Right forelimb (tissue), 1 donor: ENCODE measurements at regions not wholly inside any gene's neighbourhood (a gene's known extent, or its start where the extent isn't known, plus 50 kb on each side); places are given as distances from the start of the nearest gene placed in this dataset.
"Not testable (repeated sequence)": the region's sequence is repeated elsewhere in the genome, so short reads cannot be mapped to it uniquely, and the experiment has no call there.

ENCODE experiments used
- DNase-seq: peaks from one replicate; pipeline ENCODE4 v3.0.0-alpha.2; 2018

DNA sequence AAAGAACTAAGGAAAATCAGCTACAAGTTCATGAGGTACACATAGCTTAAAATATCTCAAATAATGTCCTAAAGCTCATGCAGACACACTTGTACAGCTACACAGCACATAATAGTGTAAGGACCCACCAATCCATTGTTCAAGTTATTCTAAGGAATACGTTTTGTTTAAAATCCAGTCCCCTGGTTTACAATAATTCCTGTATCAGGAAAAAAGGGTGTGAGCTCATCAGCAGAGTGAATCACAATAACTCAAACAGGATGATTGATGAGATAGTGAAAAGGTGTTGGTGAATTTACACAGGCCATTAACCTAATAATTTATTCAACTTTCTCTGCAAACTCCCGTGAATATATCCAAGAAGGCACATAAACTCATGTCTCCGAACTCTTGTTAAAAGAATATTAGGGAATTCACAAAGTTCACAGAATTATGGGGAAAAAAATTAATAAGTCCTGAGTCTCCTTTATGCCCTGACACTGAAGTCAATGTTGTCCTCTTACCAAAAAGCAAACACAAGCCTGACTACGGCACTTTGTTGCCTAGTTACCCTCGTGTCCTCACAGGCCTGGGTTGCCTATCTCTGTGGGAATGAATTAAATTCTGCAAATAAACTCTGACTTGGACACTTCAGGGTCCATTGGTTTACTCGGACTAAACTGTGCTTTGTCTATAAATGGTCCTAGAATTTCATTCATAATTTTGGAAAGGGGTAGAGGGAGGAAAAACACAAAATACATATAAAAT lies 142.8 kb upstream of the PDE4D start:
- no peak for DNase-seq

DNA sequence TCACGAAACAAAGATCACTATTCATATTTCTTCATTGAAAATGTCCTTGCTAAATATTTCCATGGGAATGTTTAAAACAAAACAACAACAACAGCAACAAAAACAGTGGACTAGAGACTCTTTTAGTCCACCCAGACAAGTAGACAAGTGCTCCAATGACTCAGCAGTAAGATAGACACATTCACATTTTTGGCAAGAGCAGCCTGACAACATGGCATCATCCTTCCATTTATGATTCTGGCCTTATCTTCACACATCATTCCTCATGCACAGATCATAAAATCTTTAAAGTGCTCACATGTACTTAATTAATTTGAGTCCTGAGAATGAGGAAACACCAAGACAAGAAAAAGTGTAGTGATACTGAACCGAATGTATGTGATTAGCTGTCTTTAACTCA lies 132.6 kb upstream of the PDE4D start:
- DNase-seq, result no peak

DNA sequence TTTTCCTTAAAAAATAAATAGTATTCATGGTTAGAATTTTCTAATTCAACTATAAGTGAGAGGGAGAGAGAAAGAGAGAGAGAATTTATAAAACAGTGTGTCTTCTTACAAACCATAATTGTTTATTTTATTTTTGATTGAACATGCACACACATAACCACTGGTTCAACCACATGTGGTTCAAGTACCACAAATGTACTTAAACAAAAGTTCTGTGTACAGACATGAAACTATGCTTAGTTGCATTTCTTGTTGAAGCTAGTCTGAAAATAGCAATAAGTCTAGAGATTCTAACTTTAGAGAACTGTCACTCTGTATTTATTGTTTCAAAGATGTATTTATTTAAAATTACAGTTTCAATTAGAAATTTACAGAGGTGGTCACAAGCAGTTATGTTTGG lies 130.6 kb upstream of the PDE4D start:
- DNase-seq, result no peak

DNA sequence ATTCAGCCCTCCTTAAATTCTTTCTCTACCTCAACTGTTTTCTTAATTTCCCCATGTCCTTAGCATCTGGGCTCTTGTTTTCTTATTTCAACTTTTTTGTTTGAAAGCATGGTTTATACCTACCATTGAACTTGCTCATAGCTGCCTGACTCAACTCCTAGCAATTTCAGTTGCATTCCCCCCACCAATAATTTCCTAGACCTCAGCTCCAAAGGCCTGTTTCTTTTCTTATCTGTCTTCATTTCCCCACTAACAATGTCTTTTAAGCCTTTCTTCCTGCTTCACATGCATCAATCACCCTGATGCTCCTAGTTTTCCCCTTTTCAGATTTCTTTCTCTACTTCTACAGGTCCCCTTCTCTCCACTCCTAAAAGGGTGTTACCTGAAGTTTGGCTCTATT lies 129.7 kb upstream of the PDE4D start:
- DNase-seq, result no peak

DNA sequence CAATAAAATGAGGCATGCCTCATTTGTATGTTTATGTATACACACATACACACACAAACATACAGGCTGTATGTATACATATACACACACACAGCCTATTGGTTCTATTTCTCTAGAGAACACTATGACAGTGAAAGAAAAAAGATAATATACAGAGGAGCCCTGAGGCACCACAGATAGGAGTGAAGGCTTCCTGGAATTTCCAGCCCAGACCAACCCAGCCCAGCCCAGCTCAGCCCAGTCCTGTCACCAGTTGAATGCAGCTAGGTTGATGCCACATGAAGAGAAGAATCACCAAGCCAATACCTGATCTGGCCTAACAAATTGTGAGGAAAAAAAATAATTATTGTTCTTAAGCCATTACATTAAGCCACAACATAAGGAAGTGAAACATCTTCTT lies 126.9 kb upstream of the PDE4D start:
- DNase-seq, result no peak

DNA sequence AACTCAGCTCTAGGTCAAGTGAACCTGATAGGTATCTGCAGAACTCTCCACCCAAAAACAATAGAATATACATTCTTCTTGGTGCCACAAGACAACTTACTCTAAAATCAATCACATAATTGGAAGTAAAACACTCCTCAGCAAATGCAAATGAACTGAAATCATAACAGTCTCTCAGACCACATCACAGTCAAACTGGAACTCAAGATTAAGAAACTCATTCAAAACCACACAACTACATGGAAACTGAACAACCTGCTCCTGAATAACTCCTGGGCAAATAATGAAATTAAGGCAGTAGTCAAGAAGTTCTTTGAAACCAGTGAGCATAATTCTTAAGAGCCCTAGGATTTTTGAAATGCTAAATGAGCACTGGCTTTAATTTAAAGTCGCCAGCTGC lies 125.4 kb upstream of the PDE4D start:
- not testable (repeated sequence) for DNase-seq

DNA sequence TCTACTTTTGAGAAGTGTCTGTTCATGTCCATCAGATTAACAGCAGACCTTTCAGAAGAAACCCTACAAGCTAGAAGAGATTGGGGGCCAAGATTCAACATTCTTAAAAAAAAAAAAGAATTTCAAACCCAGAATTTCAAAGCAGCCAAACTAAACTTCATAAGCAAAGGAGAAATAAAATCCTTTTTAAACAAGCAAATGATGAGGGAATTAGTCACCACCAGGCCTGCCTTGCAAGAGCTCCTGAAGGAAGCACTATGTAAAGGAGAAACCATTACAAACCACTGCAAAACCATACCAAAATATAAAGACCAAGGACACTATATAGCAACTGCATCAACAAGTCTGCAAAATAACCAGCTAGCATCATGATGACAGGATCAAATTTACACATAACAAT lies 124.6 kb upstream of the PDE4D start:
- no peak for DNase-seq

DNA sequence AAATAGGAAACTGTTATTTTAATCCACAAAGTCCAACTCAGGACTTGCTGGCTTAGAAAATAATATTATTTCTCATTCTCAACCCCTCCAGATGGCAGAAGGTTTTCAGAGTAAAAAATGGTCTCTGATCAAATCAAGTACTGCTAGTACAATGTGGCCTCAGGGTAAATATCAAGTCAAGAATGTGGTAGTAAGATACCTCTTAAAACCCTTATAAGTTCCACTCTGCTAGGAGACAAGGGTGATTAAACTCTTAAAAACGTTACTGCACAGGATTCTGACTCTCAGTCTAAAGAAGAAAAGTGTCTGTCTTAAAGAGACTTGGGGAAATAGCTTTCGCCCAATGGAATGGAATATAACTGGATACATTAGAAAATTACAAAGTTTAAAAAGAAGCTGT lies 120.8 kb upstream of the PDE4D start:
- no peak for DNase-seq

DNA sequence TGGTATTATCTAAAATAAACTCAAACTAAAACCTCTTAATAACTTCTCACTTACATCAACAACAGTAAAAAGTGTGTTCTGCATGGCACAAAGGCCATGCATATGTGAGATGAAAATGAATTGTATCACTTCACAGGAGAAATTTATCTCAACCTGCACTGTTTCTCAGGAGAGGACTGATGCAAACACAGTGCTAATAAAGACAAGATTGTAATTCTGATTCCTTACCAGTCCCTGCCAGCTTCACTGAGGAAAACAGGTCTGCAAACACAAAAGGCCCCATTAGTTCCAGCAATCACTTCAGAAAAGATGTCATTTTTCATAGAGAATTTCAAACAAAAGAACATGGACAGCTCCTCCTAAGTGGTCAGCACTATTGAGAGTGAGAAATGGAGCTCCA lies 117.3 kb upstream of the PDE4D start:
- no peak for DNase-seq

DNA sequence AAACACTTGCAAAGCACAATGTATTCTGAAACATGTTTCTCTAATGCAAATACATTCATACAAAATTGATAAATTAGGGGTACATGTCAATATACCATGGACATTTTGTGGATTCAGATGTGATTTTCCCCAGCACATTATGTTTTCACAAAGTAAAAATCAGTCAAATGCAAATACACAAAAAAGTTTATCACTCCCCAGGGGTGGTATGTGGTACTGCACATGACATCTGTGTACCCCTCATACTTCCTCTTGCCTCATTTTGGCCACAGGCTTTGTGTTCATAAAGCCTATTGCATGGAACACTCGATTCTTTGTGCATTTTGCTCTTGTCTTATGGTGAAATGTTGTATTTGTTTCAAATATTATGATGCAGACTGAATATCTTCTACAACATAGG lies 116.8 kb upstream of the PDE4D start:
- no peak for DNase-seq

DNA sequence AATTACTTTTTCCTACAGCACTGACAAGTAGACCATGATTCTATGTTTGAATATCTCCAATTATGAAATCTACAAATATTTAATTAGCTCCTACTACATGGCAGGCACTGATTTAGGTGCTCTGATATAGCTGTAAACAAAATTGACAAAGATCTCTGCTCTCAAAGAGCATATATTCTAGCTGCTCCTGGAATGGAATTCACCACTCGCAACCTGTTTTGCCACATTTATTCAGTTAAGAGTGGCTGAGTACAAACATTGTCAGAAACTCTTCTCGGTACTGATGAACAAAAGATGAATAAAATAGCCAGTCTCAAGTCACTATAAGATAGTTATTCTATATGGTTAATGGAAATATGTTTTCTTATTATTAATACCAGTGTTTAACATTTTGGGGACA lies 114.2 kb upstream of the PDE4D start:
- DNase-seq, result no peak

DNA sequence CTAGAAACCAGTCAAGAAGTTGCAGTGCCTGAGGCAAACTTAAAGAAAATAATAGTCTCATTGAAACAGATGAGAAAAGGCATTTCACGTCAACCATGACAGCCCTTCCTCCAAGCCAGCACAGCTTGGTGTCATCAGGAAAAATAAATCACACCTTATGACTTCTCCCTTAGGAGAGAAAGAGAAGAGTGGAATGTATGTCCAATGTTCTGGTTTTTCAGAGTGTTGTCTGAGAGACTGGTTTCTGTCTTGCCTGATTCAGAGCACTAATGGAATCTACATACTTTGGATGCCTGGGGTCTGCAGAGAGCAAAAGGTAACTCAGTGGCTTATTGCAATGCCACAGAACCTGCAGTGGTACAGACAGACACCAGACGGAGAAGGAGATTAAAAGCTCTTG lies 105.5 kb upstream of the PDE4D start:
- DNase-seq, result no peak

DNA sequence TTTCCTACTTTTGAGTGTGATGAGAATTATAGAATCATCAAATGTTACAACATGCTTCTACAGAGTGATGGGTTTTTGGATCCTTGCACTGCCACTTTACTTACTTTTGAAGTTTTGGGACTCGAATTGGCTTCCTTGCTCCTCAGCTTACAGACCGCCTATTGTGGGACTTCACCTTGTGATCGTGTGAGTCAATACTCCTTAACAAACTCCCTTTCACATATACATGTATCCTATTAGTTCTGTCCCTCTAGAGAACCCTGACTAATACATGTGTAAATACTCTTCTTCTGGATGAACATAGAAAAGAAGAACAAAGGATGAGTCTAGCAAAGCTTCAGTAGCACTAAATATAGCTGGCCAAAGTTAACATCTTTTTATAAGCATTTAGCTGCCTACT lies 98.7 kb upstream of the PDE4D start:
- DNase-seq, result no peak

DNA sequence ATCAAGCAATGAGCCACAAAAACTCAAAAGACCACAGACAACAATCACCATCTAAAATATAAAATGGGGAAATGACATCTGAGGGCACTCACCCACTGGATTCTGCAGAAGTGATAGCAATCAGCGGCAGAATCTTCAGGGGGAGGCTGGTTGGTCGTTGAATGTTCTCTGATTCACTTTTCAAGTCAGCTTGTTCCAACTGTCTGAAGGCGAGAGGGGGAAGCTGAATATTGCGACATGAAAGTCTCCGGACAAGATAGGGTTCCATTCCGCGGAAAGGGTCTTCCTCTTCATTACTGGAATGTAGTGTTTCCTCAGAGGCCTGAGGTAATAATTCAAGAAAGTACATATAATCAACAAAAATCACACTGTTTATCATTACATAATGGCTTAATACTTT lies 94.9 kb upstream of the PDE4D start:
- no peak for DNase-seq

DNA sequence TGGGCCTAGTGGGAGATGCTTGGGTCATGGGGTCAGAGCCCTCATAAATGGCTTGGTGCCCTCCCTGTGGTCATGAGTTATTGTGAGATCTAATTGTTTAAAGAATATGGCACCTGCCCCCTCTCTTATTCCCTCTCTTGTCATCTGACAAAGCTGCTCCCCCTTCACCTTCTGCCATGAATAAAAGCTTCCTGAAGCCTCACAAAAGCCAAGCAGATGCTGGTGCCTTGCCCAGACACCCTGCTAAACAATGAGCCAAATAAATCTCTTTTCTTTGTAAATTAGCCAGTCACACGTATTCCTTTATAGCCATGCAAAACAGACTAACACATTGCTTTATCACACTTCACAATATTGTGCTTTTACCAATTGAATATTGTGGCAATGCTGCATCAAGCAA lies 82.8 kb upstream of the PDE4D start:
- DNase-seq, result no peak

DNA sequence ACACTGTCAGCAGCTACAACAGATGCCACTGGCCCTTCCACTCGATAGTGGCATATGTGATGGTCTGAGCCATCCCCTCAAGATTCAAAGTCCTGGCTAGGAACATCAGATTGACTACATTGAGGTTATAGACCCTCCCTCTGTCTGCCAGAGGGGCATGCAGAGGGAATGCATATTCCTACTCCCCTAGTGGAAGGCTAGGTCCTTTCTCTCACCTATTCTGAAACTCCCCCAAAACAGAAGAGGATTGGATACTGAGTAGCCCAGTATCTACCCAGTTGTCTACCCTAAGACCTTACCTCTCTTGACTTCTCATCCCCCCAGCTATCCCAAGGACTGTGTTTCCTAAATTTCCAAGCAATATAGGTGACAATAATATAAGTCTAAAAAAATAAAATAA lies 78.5 kb upstream of the PDE4D start:
- no peak for DNase-seq

DNA sequence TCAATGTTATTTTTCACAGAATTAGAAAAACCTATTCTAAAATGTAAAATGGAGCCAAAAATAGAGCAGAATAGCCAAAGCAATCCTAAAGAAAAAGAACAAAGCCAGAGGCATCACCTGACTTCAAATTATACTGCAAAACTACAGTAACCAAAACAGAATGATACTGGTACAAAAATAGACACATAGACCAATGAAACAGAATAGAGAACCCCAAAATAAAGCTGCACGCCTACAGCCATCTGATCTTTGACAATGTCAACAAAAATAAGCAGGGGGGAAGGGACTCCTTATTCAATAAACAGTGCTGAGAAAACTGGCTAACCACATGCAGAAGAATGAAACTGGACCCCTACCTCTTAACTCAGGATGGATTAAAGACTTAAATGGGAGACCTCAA lies 65.8 kb upstream of the PDE4D start:
- DNase-seq, result no peak

DNA sequence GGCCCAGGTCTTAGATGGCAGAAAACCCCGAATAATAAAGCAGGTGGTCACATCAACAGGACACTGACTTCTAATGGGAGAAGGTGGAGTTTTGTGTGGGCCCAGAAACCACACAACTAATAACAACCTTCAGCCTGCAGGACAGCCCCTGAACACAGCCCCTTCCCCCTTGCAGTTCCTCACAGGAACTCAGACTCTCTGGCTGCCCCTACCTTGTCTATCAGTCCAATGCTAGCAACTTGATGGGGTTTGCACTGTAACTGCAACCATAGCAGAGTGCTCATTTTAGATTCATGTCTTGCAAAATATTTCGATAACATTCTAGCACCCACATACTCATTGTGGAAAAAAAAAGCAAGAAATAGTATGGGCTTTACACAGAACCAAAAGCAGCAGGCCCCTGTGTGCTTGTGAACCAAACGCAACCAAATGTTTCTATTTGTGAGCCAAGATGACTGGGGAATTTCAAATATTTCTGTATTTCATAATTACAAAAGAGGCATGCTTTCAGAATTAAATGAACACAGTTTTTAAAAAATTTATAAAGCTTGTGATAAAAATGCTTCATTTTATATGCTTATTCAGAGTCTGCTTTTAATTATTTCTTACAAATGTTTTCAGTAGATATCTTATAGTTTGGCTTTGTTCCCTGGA lies 62.7 kb upstream of the PDE4D start:
- no peak for DNase-seq

DNA sequence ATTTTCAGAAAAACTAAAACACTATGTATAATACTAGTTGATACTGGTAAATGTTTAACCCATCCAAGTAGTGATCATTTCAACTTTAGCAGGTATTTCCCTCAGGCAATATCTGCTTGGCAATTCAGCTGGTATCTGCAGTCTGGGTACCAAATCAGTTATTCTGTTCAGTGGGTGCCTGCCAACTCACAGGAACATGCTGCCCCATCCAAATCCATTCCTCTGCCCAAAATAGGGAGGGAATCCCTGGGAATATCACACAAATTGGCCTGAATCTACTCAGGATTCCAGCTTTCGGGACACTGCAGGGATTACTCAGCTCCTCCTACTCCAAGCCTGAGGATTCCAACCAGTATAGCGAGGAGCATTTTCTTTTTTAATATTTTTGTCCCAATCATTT lies 61.7 kb upstream of the PDE4D start:
- DNase-seq, result no peak

DNA sequence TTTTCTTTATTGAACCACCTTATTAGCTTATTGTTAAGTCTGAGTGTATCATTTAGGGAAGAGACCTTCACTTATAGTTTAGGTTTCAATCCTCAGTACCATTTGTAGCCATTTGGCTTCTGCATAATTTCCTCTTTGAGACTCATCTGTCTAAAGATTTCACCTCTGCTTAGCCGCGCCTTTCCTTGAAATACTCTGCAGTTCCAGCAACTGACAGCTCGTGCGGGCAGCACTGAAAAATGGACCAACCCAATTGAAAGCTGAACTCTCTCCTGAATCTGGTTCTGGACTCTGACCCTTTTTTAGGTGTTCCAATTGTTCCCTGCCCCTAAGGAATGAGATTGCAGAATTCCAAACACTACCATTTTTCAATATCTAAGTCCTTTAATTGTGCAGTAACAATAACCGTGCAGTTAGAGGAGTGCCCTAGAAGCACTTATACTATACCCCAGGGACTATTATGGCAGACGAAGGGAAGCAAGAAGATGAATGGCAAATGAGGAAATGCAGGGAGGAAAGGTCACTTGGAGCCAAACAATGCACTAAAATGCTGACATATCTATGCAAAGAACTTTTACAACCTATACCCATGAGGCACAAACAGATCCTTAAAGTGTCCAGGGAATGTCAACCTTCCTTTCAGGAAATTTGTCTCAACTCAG lies 50.1 kb upstream of the PDE4D start:
- no peak for DNase-seq
